HFF-Myc (cell line): ENCODE measurements at regions not wholly inside any gene's neighbourhood (a gene's known extent, or its start where the extent isn't known, plus 50 kb on each side); places are given as distances from the start of the nearest gene placed in this dataset.
"Not testable (repeated sequence)": the region's sequence is repeated elsewhere in the genome, so short reads cannot be mapped to it uniquely, and the experiment has no call there.

Experiments
- DNase-seq: peaks from one replicate; pipeline ENCODE4 v3.0.0-alpha.2; 2011; ENCODE audit warnings: low read depth; ENCODE audit errors: extremely low read depth
- H3K4me3 ChIP-seq: replicated peaks from 2 replicates; pipeline ENCODE4 v1.5.1; 2011; ENCODE audit warnings: low read depth, mild to moderate bottlenecking, control low read depth, low read length
- CTCF ChIP-seq: IDR thresholded peaks from 2 replicates; pipeline ENCODE4 v1.5.1; 2012; ENCODE audit warnings: mild to moderate bottlenecking, low read depth, low read length, control low read depth; ENCODE audit errors: missing control alignments

DNA sequence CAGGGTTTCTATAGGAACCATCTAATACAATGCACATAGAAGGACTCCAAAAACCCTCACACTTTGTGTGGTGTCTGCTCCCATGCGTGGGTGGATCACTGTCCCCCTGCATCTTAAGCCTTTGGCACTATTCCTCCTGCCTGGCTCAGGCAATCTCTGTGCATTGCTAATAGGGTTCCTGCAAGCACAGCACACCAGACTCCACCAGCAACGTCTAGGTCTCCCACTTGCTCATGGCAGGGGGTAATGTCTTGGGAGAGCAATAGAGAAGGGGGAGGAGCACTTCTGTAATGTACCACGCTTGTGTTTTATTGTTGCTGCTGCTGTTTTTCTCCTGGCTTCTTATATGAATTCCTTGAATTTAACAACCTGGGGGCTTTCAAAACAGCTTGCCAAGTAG lies 182.6 kb upstream of the GLRA1 start:
- no peak for TF ChIP-seq CTCF
- H3K4me3 ChIP-seq: no peak overlapping the region
- no peak for DNase-seq

DNA sequence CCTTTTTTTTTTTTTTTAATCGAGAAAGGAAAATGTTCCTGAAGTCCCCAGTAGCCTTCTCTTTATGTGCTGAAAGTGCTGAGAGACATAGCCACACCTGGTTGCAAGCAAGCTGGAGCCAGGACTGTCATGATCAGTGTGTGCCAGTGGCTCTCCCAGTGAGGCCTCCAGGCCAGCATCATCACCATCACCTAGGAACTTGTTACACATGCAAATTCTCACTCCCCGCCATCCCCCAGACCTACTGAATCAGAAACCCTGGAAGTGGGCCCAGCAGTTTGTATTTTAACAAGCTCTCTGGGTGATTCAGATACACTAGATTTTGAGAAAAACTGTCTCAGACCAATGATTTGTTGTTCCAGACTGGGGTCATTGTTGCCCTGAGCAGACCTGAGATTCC lies 181.9 kb upstream of the GLRA1 start:
- no peak for DNase-seq
- TF ChIP-seq CTCF: no peak
- H3K4me3 ChIP-seq: no peak overlapping the region

DNA sequence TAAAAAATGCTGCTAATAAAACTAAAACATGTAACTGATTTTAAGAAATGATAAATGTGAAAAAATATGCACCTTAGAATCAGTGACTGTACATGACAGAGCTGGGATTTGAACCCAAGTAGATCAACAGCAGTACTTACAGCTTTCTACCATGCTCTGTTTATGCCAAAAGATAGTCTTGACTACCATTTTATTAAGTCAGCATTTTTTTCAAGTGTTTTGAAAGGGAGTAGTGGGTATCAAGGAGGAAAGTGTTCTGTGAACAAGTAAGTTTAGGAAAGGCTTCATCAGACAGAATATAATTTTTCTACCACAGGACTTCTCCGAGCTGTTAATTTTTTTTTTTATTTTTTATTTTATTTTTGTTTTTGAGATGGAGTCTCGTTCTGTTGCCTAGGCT lies 180.4 kb upstream of the GLRA1 start:
- TF ChIP-seq CTCF: no peak
- no peak for DNase-seq
- H3K4me3 ChIP-seq: no peak overlapping the region

DNA sequence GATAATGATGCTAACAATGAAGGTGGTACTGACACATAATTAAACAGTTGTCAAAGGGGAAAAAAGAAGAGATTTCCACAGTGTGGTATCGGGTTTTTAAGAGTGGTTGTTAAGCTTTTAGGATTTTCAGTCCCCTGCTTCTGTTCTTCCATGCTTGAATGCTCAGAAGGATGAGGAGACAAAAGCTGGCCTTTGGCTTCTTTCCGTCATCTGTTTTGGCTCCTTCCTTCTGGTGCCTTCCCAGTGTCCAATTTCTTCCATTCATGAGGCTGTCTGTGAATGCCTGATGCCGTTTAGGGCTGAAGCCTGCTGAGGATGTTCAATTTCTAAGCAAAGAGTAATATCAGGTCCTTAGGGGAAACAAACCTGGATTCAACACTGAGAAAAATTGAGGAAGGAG lies 179.6 kb upstream of the GLRA1 start:
- no peak for TF ChIP-seq CTCF
- no peak overlapping the region for H3K4me3 ChIP-seq
- no peak for DNase-seq

DNA sequence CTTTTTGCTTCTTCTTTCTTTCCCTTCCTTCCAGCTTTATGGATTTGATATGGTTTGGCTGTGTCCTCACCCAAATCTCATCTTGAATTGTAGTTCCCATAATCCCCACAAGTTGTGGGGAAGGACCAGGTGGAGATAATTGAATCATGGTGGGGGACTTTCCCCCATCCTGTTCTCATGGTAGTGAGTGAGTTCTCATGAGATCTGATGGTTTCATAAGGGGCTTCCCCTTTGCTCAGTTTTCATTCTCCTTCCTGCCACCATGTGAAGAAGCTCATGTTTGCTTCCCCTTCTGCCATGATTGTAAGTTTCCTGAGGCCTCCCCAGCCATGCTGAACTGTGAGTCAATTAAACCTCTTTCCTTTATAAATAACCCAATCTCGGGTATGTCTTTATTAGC lies 178.3 kb upstream of the GLRA1 start:
- not testable (repeated sequence) for H3K4me3 ChIP-seq, DNase-seq

DNA sequence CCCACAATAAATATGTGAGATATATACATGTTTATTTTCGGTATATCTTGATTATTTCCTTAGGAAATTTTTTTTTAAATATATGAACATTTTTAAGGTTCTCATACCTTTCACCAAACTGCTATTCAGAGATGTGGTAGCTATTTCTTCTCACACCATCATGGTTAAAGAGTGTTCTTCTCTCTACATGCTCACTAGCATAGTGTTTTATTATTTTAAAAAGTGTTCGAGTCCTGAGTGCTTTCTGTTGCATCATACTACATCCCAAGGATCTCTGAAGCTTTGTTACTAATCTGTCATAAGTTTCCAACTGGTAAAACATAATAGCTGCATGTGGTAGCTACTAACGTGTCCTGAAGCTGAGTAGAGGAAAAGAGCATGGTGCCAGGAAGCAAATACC lies 177.4 kb upstream of the GLRA1 start:
- no peak for TF ChIP-seq CTCF
- DNase-seq: no peak
- H3K4me3 ChIP-seq: no peak overlapping the region

- no peak for DNase-seq
- TF ChIP-seq CTCF: no peak
- no peak overlapping the region for H3K4me3 ChIP-seq
These were observed 175.8 kb upstream of the GLRA1 start for GRCh38 chr5:152100462-152100861.
